Right lobe of liver (tissue), 4 donors: ENCODE measurements at regions not wholly inside any gene's neighbourhood (a gene's known extent, or its start where the extent isn't known, plus 50 kb on each side); places are given as distances from the start of the nearest gene placed in this dataset.
"Not testable (repeated sequence)": the region's sequence is repeated elsewhere in the genome, so short reads cannot be mapped to it uniquely, and the experiment has no call there.

Experiments
- CTCF ChIP-seq, 4 donors: fragments of 200-600 bp in 3 of 4; fragments of 450-650 bp in 1 of 4; IDR thresholded peaks; one replicate each; pipeline versions ENCODE4 v1.5.1 to v1.8.0; 2016 to 2022; ENCODE audit warnings: antibody characterized with exemption in 4 of 4, mild to moderate bottlenecking in 2 of 4
- POLR2A ChIP-seq: fragments of 450-650 bp; IDR thresholded peaks from one replicate; pipeline ENCODE4 v1.6.1; 2017; ENCODE audit warnings: antibody characterized with exemption, mild to moderate bottlenecking
- donor health status: DM: no; HTN: no; CAD: no.
- donor health status: DM: no; HTN: no; CAD: no.
- donor health status: DM: no; HTN: yes; CAD: no.

GRCh38 chr10:38252551-38252950, 158.4 kb downstream of the ZNF37A start:
- TF ChIP-seq CTCF (IDR thresholded peaks at IDR 0.05) = peak in 2 of 4 donors; percentile 10 to 27
- not testable (repeated sequence) for TF ChIP-seq POLR2A
